D721Med (cell line): ENCODE measurements at regions not wholly inside any gene's neighbourhood (a gene's known extent, or its start where the extent isn't known, plus 50 kb on each side); places are given as distances from the start of the nearest gene placed in this dataset.

ENCODE experiments used
- DNase-seq: peaks from one replicate; pipeline ENCODE4 v3.0.0; 2011; ENCODE audit warnings: low spot score; ENCODE audit not compliant: insufficient read length
- FAIRE-seq: peaks from 2 replicates; lab custom pipeline; 2011; peaks lifted over from hg19 to GRCh38; lab: Jason Lieb, UNC
- TF ChIP-seq, protein P1 (sequence below): IDR thresholded peaks from 2 replicates; pipeline ENCODE4 v1.5.1; 2012; ENCODE audit warnings: mild to moderate bottlenecking, control low read depth; ENCODE audit not compliant: insufficient read depth; ENCODE audit errors: missing control alignments

DNA sequence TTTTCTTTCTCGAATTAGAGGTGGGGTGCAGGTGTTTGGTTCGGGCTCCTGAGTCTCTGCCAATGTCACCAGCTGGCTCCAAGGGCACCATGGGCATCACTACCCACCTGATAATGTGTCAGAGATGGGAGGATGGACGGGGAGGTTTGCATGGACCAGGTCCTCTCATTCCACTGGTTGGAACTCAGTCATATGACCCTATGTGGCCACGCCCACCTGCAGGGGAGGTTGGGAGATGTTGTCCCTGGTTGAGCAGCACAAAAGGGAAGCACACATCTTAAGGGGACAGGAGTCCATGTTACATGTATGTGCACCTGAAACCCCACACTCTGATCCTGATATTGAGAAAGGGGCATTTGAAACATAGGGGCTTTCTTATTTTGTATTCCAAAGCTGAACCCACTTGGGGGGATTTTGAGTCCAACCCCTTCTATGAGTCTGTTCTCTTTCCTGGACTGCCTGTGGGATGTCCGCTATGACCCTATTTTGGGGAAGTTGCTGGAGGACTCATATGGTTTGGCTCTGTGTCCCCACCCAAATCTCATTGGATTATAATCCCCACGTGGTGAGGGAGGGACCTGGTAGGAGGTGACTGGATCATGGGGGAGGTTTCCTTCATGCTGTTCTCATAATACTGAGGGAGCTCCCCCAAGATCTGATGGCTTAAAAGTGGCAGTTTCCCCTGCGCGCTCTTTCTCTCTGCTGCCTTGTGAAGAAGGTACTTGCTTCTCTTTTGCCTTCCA, 66.9 kb upstream of the BAIAP2L1 start:
- DNase-seq (no peak), FAIRE-seq (no peak)
- TF ChIP-seq, protein P1, sequence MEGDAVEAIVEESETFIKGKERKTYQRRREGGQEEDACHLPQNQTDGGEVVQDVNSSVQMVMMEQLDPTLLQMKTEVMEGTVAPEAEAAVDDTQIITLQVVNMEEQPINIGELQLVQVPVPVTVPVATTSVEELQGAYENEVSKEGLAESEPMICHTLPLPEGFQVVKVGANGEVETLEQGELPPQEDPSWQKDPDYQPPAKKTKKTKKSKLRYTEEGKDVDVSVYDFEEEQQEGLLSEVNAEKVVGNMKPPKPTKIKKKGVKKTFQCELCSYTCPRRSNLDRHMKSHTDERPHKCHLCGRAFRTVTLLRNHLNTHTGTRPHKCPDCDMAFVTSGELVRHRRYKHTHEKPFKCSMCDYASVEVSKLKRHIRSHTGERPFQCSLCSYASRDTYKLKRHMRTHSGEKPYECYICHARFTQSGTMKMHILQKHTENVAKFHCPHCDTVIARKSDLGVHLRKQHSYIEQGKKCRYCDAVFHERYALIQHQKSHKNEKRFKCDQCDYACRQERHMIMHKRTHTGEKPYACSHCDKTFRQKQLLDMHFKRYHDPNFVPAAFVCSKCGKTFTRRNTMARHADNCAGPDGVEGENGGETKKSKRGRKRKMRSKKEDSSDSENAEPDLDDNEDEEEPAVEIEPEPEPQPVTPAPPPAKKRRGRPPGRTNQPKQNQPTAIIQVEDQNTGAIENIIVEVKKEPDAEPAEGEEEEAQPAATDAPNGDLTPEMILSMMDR, result no peak

DNA sequence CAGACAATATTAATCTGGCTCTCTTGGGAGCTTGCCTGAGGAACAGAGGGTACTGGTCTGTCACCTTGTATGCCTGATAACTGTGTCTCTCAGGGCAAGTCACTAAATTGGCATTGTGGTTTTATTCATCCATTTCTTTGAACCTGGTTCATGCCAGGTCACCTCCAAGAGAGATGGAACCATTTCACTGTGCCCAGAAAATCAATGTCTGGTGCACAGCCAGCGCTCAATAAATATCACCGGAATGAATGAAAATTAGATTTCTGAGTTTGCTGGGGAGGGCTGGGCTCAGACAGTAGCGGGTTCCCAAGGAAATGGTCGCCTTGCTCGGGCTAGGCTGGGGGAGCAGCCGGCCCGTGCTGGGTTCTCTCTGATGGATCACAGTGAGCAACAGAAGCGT, 64.1 kb upstream of the BAIAP2L1 start:
- DNase-seq, result no peak
- TF ChIP-seq, protein P1, result no peak
- no peak for FAIRE-seq

DNA sequence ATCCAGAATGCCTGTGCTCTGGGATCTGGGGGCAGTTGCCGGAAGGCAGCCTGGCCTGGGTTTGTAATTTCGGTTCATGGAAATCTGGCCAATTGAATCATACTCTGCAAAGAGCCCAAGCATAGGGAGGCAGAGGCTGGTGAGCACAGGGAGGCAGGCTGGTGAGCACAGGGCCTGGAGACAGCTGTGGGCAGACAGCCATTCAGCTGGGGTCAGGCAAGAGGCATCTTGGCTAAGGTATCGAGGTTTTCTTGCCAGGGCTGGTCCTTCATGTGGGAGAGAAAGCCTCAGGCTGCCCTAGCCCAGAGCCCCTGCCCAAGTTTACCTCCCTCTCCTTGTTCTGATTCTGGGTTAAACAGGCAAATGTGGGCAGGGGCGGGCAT, 63.7 kb upstream of the BAIAP2L1 start:
- DNase-seq (no peak), FAIRE-seq (no peak)
- TF ChIP-seq, protein P1, result no peak

DNA sequence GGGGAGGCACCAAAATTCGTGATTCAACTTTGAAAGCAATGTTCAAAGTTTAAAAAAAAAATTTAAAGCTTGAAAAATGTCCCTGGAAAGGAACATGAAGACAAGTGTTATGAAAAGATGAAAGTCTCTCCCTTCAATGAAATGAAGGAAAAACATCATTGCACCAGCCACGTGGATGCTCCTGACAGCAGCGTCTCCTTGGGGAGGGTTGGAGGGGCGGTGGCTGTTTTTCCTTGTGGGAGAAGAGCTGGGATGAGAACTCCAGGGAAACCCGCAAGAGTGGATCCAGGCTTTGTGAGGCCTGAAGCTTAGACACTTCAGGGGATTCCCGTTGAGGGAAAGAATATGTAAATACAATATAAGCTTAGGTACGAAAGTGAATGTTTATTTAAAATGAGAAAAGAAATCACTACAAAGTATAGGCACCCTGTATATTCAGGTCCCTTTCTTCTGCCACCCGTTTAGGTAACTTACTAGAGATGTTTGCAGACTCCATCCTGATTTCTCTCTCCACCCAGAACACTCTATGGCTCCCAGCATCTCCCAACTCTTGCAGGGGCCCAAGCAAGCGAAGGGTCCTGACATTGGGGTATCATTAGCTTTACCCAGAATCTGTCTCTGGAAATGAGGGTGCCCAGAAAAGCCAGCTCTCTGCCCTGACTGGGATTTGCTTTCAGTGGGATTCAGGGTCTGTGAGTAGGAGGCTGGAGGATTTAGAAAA, 63.1 kb upstream of the BAIAP2L1 start:
- FAIRE-seq (no peak), DNase-seq (no peak)
- TF ChIP-seq, protein P1, result no peak

DNA sequence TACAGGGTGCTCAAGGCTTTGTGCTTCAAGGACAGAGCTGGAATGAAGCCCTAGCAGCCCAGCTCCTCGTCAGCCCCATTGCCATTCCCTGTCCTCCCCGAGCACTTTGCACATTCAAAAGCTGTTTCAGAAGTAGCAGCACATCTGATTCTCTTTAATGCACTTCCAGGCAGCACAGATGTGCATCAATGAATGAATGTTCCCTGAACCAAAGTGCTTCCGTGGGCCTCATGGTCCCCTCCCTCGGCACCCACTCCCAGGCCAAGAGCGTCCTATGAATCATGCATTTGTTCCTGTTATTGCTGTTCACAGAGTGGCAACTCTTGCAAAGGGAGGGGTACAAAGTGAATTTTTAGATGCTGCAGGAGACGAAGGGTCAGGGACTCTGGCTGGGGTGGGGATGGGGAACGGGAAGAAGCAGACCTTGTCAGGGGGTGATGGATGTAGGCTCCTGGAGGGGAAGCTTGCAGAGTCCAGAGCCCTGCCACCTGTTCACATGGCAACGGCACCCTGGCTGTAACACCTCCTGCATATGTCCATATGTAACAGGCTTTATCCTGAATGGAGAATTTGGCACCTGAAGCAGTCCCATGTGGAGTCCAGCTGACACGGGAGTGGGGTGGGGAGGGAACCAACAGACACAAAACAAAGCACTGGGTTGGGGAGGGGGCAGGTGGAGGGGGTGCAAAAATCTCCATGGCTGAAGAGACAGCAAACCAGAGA, 62.2 kb upstream of the BAIAP2L1 start:
- DNase-seq (no peak), FAIRE-seq (no peak)
- TF ChIP-seq, protein P1, result no peak

DNA sequence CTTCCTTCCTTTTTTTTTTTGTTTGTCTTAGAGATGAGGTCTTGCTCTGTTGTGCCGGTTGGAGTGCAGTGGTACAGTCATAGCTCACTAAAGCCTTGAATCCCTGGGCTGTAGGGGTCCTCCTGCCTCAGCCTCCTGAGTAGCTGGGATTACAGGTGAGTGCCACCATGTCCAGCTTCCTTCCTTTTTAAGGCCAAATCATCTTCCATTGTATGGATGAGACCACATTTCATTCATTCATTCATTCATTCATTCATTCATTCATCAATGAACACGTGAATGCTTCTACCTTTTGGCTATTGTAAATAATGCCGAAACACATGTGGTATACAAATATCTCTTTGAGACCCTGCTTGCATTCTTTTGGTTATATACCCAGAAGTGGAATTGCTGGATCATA, 60.0 kb upstream of the BAIAP2L1 start:
- FAIRE-seq (no peak), DNase-seq (no peak)
- TF ChIP-seq, protein P1, result no peak

DNA sequence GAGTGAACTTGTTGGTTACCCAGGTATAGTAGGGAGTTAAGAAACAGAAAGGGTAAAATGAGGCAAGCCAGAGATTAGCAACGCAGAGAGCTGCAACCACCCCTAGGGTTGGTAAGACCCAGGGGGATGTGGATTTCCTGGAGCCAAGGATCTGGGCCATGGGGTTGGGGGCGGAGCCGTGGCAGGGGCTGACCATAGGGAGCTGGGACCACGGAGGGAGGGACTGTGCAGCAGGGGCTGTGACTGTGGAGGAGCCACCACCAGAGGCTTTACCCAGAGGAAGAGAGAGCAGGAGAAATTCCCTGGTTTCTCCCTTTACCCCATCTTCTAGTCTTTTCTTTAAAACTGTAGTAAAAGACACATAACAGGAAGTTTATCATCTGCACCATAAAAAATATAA, 58.6 kb upstream of the BAIAP2L1 start:
- TF ChIP-seq, protein P1, result no peak
- DNase-seq (no peak), FAIRE-seq (no peak)
